NCI-H526 treated with DMSO at 0.1 percent for 48 hours (cell line): ENCODE measurements at regions not wholly inside any gene's neighbourhood (a gene's known extent, or its start where the extent isn't known, plus 50 kb on each side); places are given as distances from the start of the nearest gene placed in this dataset.
"Not testable (repeated sequence)": the region's sequence is repeated elsewhere in the genome, so short reads cannot be mapped to it uniquely, and the experiment has no call there.

ENCODE experiments used
- DNase-seq: peaks from one replicate; lab custom pipeline; 2025; lab: John Stamatoyannopoulos, UW

GRCh38 chr3:137116619-137117018 is 158.8 kb downstream of the IL20RB start:
- no peak for DNase-seq

GRCh38 chr3:137121704-137122314 is 164.0 kb downstream of the IL20RB start:
- peak; percentile 58 for DNase-seq

GRCh38 chr3:137131081-137131480 is 173.3 kb downstream of the IL20RB start:
- DNase-seq: no peak

- DNase-seq: no peak
Measured at GRCh38 chr3:137134431-137134830, 176.6 kb downstream of the IL20RB start.

- no peak for DNase-seq
Measured at GRCh38 chr3:137148406-137148805, 190.6 kb downstream of the IL20RB start.

- no peak for DNase-seq
Measured at GRCh38 chr3:137148917-137149316, 191.1 kb downstream of the IL20RB start.

GRCh38 chr3:137150825-137151224 is 193.0 kb downstream of the IL20RB start:
- DNase-seq: no peak

GRCh38 chr3:137153046-137153445 is 195.3 kb downstream of the IL20RB start:
- not testable (repeated sequence) for DNase-seq

- peak; percentile 83 for DNase-seq
Measured at GRCh38 chr3:137163241-137163871, 205.6 kb downstream of the IL20RB start.

- DNase-seq: no peak
Measured at GRCh38 chr3:137163958-137164357, 206.2 kb downstream of the IL20RB start.

- no peak for DNase-seq
Measured at GRCh38 chr3:137165117-137165806, 207.5 kb downstream of the IL20RB start.

- no peak for DNase-seq
Measured at GRCh38 chr3:137171834-137172603, 214.2 kb downstream of the IL20RB start.

GRCh38 chr3:137172728-137173127 is 214.9 kb downstream of the IL20RB start:
- no peak for DNase-seq

GRCh38 chr3:137174514-137174913 is 216.7 kb downstream of the IL20RB start:
- DNase-seq: no peak

- DNase-seq: no peak
Measured at GRCh38 chr3:137180220-137180619, 222.4 kb downstream of the IL20RB start.

GRCh38 chr3:137191133-137191923 is 233.5 kb downstream of the IL20RB start:
- DNase-seq: no peak

- DNase-seq: no peak
Measured at GRCh38 chr3:137191951-137192350, 234.2 kb downstream of the IL20RB start.

GRCh38 chr3:137194301-137194700 is 236.5 kb downstream of the IL20RB start:
- DNase-seq: peak; percentile 92

GRCh38 chr3:137198374-137198773 is 240.6 kb downstream of the IL20RB start:
- not testable (repeated sequence) for DNase-seq

- DNase-seq: no peak
Measured at GRCh38 chr3:137199678-137200077, 241.9 kb downstream of the IL20RB start.

GRCh38 chr3:137201066-137201465 is 243.3 kb downstream of the IL20RB start:
- DNase-seq: peak; percentile 86

GRCh38 chr3:137202941-137203340 is 245.2 kb downstream of the IL20RB start:
- DNase-seq: no peak
